GM19035 (cell line): ENCODE measurements at regions not wholly inside any gene's neighbourhood (a gene's known extent, or its start where the extent isn't known, plus 50 kb on each side); places are given as distances from the start of the nearest gene placed in this dataset.

ENCODE experiments used
- ATAC-seq: cut with Tn5 transposase; IDR thresholded peaks from one replicate; pipeline ENCODE4 v1.9.1; 2021; ENCODE audit not compliant: unreplicated experiment

DNA sequence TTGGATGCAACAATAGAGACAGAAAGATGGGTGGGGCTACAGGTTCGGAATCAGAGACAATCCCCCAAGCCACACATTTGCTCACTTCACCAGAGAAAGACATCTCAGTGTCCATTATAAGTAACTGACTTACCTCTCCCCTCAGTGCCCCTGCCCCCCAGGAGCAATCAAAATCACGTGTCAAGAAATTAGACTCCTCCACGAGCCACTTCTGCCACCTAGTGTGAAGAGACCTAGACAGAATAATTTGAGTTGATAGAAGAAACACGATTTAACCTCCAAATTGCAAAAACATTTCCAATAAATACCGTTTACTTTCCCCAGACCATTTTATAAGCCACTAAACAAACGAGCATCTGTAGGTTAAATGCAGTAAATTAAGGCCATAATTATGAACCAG is 123.2 kb downstream of the SLC30A10 start:
- no peak for ATAC-seq

DNA sequence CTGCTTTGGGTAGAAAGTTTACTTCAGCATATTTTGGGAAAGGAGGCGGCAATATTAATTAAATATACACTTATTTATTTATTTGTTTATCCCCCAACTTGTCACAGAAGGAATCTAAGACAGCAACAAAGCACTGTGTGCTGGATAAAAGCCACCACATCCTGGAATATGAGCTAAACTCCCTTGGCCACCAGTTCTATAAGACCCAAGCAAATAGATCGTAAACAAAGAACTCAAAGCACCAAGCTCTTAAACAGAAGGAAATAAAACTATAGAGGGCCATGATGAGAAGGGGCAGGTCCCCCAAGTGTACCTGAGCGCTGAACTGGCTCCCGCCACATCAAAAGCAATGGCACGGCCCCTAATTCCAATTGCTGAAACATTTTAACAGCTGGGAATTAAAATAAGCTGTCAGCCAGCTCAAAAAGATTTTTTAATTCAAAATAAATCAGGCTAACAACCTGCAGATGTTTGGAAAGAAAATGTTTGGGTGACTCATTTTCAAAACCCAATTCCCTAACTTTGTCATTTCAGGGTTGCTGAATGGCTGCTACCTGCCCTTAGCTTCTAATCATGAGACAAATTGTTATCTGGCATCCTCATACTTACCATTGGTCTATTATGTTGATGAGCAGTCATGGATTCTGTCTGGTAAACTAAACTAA is 127.1 kb downstream of the SLC30A10 start:
- ATAC-seq = no peak

DNA sequence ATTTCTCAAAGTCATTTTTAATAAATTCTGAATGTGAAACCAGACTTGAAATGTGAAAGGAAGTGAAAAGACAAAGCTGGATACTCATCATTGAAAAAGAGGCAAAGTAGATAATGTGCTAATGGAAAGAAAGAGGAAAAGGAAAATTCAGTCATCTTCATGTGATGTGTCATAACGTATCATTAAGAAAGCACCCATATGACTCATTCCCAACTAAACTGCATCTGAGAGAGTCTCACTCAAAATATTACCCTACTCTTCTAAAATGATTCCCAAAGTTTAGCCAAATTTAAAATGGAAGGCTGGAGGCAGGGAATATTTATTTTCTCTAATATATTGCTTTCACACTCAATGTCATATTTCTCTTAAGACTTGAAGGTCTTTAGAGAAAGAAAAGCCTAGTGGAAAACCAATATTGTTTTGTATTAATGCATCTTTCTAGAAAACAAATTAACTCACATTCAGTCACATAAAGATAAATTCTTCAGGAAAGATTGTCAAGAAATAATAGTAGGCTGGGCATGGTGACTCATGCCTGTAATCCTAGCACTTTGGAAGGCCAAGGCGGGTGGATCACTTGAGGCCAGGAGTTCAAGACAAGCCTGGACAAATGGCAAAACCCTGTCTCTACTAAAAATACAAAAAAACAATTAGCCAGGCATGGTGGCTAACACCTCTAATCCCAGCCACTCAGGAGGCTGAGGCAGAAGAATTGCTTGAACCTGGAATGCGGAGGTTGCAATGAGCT is 129.9 kb downstream of the SLC30A10 start:
- no peak for ATAC-seq

DNA sequence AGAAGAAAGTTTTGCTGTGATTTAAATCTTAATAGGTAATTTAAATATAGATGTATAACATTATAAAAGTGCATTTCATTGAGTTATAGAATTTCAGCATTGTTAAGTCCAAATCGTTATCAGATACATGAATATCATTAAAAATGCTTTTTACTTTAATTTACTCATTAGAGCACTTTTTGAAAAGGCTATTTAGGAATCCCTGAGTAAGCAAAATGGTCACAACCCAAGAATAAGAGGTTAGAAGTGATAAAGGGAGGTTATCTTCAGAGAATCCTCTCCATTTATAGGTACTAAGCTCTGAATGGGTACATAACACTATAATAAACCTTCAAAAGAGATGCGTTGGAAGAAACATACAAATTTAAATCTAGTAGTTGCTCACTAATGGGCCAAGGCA is 130.7 kb downstream of the SLC30A10 start:
- no peak for ATAC-seq

DNA sequence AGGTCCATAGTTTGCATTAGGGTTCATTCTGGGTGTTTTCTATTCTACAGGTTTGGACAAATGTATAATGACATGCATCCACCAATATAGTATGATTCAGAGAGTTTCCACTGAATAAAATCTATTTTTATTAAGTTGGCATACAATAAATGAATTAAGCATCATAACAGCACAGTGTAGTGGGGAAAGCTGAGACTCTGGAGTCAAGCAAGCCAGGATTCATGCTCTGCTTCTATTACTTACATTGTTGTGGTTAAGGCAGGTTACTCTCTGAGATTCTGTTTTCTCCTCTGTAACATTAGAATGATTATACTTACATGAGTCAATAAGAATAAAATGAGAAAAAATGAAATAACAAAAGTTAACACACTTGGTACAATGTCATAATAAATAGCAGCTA is 131.3 kb downstream of the SLC30A10 start:
- no peak for ATAC-seq

DNA sequence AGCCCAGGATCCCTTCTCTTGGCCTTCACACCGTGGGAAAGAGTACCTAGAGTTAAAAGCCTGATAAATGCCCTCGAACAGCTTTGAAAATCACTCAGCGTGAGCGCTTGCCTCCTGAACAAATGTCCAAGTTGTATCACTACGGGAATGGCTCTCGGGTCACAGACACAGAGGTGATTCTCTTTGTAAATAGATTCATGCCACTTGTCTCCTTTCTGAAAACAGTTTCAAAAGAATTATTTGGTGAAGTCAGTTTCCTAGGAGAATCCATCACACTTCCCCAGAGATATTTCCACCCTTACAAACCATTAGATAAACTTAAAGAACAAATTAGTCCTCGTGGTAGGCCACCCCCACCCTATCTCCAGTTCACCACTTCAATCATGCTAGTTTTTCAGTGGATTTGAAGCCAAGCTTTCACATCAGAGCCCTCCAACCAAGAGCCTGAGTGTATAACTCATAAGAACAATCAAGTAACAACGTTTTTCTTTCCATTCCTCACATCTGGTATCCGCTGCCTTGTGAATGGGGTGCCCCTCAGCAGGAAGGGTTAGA is 132.9 kb downstream of the SLC30A10 start:
- ATAC-seq = no peak

DNA sequence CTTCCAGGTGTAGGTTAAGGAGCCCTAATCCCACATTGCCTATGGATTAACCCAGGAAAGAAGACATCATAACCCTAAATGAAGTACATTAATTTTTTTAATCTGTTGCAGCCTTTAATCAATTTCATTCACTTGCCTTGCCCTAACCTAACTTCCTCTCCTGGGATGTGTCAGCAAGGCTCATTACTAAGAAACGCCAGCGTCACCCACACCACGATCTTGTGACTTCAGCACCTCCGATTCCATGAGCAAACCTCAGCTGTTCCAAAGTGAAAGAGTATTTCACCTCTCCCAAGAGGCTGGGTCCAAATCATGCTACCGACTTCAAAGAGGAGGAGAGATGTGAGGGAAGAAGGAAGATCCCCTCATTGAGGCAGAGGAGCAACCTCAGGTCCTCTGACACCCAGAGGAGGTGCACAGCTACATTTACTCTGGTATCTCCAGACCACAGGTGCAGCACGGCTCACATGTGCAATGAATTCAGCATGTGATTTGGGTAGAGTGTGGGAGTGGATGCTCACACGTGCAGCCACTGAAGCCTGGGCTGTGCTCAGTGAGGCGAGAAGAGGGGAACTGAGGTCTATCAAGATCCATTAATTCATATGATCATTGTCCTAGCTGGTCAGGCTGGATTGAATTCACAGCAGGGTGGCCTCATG is 134.1 kb downstream of the SLC30A10 start:
- ATAC-seq = peak; percentile 48

DNA sequence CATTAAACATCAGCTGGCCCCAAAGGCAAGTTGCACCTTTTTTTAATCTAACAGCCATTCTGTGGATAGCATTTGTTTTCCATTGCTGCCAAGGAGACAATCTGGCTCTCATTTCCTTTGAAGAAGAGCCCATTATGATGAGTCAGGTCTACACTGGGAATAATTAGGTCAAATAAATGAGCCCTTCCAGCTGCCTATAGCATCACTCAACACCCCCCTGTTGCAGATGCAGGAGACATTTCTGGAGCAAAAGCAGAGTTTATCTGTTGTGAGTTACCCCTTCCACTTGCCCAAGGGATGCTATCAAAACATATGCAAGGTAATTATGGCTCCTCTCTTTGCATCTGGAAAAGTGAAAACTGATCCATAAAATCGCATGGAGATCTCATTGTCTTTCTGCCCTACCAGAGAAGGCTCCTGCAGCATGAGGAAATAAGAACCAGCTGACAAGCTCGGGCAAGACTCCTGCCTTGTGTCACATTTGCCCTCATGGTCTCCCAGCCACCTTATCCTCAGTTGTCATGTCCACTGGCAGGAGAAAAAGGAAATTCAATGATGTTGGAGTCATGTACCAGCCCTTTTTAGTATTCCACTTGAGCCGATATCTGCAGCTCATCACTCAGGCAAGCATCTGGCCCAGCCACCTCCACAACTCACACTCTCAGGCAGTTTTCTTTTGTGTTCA is 135.9 kb downstream of the SLC30A10 start:
- no peak for ATAC-seq

DNA sequence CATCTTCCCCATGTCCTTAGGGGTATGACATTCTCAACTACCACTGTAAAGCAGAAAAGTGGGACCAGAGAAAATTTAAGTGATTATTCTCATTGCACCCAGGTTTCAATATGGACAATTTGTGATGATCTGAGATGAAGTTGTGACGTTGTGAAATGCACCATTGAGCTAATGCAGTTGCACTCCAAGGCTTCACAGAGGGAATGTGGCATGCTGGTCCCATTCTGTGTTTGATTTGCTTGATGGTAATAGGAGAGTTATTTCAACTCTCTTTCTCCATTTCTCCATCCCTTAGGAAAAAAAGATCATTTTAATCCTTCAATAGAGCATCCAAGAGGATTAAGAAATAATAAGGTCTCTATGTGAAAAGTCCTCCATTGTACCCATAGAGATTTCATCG is 136.6 kb downstream of the SLC30A10 start:
- no peak for ATAC-seq

DNA sequence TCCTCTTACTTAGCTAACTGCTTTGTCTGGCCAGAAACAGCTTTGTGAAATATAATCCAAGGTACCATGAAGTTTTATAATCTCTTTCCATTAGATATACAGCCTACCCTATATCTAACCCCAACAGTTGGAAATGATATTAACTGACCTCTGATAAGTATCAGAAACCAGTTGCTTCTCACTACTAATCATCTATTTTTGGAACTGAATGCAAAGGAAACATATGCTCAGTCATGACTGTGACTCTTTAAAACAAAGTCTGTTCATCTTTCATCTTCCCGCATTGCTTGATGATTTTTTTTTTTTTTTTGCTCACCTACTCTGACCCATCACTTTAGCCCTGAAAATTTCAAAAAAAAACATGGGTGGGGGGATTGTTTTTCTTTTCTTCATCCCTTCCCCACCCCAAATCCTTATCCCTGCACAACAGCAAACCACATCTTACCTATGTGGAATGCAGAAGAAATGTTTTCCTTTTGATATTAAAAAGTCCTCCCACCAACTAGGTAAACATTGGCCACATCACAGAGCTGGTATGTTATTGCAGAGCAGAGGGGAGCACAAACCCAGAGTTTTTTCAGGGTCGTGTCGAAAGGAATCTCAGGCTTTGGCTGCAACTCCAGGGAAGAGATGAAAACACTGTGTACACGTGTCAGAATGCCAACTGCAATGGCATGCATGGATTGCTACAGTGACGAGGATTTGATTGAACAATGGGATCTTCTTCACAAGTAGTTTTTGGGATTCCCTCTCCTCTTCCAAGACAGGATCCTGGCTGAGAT is 137.3 kb downstream of the SLC30A10 start:
- no peak for ATAC-seq

DNA sequence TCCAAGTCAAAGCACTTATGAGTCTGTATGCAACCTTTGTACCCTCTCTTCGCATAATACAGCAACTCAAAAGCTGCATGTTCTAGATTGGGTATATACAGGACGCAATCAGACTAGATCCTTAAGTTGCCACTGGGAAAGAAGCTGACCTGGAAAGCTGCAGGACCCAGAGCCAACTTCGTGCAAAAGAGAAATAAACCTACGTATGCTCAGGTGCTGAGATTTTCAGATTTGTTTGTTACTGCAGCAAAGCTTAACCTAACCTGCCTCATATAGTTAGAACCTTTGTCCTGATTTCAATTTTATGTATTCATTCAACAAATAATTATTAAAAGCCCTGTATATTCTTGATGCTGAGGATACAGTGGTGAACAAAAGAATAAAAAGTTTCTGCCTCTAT is 139.7 kb downstream of the SLC30A10 start:
- ATAC-seq = no peak

DNA sequence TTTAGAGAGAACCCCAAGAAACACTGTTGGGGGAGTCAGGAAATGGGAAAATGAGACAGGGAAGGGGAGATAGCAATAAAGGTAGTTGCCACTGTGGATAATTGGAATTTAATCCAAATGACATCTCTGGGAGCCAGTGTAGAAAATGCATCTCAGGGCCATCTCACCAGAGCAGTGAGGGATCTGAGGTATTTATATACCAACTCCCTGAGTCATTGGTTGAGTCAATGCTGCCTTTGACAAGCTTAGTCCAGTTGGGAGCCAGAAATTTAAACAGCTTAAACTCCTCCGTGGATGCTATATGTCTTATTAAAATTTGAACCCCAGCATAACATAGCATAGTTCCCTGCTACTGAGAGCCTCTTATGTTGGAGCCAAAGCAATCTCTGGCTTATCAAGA is 140.3 kb downstream of the SLC30A10 start:
- ATAC-seq = no peak

DNA sequence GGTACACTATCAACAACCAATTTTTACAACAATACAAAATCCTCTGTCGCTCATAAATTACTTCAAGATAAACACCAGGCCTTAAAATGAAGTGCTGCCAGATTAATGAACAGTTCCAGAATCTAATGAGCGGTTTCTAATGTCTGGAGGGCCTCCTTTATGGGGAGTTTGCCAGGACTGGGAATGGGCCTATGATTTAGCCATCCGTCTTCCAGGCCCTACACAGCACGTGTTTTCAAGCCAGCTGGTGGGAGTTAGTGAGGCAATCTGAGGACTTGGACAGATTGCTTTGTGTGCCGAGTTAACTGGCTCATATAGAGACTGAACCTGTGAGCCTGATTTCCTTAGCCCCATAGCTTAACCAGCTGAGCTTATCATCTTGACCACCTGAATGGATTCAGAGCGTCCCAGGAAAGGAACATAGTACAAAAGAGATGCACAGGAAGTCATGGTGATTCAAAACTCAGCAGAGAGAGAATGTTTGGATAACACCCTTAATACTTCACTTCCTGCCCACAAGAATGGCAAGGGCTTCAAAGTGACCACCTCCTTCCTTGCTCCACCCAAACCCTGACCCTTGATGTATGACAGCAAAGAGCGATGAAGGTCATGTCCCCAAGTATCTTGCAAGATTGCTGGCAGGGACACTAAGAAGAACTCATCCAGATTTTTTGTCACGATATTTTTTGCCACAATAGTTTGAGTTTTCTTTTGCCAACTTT is 143.5 kb downstream of the SLC30A10 start:
- no peak for ATAC-seq

DNA sequence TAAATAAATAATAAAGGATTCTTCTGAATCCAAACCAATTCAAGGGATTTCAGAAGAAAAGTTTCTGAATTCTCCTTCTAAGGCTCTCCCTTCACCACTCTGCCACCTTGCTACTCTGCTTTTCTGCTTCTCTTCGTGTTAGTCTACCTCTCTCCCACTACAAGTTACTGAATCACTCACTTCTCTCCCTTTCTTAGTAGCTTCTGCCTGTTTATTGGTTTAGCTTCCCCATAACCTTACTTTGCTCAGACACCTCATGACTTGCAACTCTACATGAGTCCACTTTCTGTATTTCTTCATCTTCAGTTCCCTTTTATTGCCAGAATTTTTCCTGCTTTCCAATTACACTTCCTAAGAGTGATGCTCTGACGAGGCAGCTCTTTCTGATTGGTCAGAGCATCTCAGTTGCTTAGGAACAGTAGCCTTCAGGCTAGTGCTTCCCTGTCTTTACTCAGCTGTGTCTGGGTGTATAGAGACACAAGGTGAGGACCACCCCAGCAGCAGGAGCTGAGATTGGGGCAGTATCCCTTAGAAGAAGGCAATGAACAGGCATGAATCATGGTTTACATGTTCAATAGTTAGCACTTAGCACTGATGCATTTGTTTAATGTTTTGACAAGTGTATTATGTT is 144.6 kb downstream of the SLC30A10 start:
- no peak for ATAC-seq

DNA sequence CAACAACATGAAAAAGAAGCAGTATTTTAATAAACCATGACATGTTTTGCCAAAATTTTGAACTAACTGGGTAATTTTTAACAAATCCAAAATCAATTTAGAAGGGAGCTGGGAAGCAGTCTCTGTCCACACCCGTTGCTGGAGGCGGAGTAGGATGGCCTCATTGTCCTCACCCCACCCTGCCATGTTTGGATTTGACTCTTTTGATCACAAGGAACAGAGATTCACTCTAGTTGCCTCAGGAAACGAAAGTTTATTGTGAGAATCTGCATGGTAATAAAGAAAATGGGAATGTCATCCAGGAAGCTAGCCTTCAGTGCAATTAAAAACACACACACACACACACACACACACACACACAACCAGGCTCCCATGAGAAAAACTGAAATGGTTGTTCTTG is 145.4 kb downstream of the SLC30A10 start:
- ATAC-seq = no peak

DNA sequence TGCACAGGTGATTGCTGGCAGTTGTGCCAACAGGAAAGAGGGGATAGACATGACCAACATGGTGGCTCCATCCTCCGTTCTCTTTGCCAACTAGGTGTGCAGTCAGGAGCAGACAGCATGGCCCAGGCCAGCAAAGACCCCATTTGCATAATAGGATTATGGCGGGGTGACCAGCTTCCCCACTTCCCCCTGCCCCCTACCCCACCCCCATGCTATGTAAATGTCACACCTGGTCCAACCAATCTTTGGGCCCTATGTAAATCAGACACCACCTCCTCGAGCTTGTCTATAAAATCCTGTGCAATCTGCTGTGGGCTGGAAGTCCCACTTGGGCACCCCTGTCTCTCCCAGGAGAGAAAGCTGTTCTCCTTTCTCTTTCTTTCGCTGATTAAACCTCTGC is 146.0 kb downstream of the SLC30A10 start:
- ATAC-seq = no peak

DNA sequence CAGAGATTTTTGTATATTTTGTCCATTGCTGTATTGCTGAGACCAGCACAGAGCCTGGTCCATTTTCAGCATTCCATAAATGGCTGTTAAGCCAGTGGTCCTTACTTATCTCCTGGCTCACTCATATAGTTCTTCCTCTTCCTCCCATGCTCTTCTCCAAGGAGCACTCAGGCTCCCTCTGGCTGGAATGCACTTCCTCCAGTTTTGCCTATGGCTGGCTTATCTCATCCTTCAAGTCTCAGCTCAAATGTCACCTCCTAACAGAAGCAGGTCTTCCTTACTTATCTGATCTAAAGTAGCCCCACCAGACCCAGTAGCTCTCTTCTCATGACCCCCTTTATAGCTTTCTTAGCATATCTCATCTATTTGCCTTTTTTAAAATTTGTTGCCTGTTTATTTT is 146.9 kb downstream of the SLC30A10 start:
- no peak for ATAC-seq

DNA sequence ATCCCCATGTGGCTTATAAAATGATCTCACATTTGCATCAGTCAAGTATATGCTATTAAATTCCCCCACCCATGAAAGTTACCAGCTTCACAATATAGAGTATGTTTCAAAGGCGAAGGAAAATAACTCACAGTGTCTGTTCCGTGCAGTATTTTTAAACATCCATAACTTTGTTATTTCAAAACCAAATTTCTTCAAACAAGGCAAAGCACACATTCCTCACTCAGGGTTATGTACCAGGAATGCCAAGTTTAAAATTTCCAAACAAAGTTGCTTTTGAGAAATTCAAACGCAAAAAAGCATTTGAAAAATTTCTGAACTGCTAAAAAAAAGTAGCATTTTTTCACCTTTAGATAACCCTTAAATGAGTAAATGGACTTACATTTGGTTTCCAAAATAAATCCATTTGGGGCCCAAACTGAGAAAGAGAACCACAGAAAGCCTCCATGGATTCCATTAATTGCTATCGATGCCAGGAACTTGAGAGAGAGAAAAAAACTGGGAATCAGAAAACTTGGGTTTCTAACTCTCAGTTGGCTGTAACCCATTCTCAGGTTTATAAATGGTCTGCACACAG is 149.5 kb downstream of the SLC30A10 start:
- no peak for ATAC-seq

DNA sequence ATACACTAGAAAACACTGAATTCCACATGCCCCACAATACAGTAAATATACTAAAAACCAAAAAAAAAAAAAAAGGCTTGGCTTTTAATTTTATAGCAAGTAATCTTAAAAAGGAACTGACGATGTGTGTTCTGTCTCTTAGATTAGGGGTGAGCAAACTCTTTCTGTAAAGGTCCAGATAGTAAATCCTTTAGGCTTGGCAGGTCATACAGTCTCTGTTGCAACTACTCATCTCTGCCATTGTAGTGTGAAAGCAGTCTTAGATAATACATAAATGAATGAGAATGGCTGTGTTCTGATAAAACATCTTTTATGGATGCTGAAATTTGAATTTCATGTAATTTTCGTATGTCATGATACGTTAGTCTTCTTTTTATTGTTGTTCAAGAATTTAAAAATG is 150.2 kb downstream of the SLC30A10 start:
- ATAC-seq = no peak
